ENCODE measurements at regions not wholly inside any gene's neighbourhood (a gene's known extent, or its start where the extent isn't known, plus 50 kb on each side); places are given as distances from the start of the nearest gene placed in this dataset.

DNA sequence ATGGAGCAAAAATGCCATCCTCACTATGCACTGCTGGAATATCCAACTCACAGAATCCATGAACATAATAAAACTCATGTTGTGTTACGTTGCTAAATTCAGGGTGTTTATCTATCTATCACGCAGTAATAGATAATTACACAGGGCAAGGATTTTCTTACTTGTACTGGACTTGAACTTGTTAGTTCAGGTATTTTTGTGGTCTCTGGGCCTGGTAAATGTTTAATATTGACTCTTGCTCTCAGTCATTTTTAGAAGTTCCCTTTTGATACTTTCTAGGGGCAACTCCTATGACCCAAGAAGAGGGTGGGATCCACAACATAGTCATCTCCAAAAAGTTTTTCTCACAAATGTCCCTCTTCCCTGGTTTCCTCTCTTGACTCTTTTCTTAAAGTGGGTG is 522.4 kb upstream of the IGFBP7 start (continued):
- TF ChIP-seq CSDC2 (CRISPR knock-in tag; IDR thresholded peaks at IDR 0.05) (no peak), ZFP3 (CRISPR knock-in tag; IDR thresholded peaks at IDR 0.05) (no peak), BACH2 (CRISPR knock-in tag; IDR thresholded peaks at IDR 0.05; ENCODE audit: borderline replicate concordance) (no peak), ZC3H10 (CRISPR knock-in tag; IDR thresholded peaks at IDR 0.05) (no peak)

DNA sequence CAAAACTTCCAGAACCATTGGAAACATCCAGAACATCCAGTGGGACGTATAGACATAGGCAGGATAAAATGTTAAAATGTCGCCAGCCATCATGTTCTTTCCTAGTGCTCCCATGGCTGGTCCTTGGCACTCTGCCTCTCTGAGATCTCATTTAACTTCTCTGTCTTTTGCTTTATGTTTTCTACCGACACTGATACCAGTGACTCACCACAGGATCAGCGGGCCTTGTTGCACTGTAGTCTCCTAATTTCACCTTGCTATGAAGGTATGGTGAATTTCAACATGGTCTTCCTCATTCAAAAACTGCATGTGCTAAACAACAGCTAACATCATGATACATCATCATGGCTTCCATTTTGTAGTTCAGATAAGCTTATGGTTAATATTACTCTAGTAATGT is 521.0 kb upstream of the IGFBP7 start:
- no peak for ATAC-seq
- TF ChIP-seq ZNF8 (CRISPR knock-in tag; IDR thresholded peaks at IDR 0.05) (no peak), ZNF565 (CRISPR knock-in tag; conservative IDR thresholded peaks at IDR 0.05; ENCODE audit: low read depth) (no peak)
- TF ChIP-seq, protein P1, sequence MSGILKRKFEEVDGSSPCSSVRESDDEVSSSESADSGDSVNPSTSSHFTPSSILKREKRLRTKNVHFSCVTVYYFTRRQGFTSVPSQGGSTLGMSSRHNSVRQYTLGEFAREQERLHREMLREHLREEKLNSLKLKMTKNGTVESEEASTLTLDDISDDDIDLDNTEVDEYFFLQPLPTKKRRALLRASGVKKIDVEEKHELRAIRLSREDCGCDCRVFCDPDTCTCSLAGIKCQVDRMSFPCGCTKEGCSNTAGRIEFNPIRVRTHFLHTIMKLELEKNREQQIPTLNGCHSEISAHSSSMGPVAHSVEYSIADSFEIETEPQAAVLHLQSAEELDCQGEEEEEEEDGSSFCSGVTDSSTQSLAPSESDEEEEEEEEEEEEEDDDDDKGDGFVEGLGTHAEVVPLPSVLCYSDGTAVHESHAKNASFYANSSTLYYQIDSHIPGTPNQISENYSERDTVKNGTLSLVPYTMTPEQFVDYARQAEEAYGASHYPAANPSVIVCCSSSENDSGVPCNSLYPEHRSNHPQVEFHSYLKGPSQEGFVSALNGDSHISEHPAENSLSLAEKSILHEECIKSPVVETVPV (CRISPR knock-in tag; IDR thresholded peaks at IDR 0.05): no peak

DNA sequence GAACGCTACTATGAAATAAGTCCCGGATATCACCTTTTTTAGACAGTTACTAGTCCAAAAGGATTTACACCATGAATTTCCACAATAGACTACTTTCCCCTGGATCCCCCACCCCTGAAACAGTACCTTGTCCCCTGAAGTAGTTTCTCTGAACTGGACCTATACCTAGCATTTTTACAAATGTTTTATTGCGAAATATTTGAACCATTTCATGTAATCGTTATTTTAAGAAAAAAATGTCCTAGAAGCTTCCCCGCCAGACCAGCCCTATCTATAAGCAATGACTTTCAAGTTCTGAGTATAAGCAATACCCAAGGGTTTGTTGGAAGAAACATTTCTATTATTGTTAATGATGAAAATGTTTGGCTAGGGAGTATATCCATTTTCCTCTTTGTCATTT is 517.8 kb upstream of the IGFBP7 start:
- TF ChIP-seq, protein P2, sequence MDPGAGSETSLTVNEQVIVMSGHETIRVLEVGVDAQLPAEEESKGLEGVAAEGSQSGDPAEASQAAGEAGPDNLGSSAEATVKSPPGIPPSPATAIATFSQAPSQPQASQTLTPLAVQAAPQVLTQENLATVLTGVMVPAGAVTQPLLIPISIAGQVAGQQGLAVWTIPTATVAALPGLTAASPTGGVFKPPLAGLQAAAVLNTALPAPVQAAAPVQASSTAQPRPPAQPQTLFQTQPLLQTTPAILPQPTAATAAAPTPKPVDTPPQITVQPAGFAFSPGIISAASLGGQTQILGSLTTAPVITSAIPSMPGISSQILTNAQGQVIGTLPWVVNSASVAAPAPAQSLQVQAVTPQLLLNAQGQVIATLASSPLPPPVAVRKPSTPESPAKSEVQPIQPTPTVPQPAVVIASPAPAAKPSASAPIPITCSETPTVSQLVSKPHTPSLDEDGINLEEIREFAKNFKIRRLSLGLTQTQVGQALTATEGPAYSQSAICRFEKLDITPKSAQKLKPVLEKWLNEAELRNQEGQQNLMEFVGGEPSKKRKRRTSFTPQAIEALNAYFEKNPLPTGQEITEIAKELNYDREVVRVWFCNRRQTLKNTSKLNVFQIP (CRISPR knock-in tag; IDR thresholded peaks at IDR 0.05; ENCODE audit: borderline replicate concordance, low read depth): no peak
- TF ChIP-seq TOX (CRISPR knock-in tag; IDR thresholded peaks at IDR 0.05; ENCODE audit: borderline replicate concordance): no peak
- TF ChIP-seq ESRRG (CRISPR knock-in tag; IDR thresholded peaks at IDR 0.05): no peak
- TF ChIP-seq ISL1 (CRISPR knock-in tag; IDR thresholded peaks at IDR 0.05): no peak
- TF ChIP-seq BACH2 (CRISPR knock-in tag; IDR thresholded peaks at IDR 0.05; ENCODE audit: borderline replicate concordance): no peak
- TF ChIP-seq, protein P3, sequence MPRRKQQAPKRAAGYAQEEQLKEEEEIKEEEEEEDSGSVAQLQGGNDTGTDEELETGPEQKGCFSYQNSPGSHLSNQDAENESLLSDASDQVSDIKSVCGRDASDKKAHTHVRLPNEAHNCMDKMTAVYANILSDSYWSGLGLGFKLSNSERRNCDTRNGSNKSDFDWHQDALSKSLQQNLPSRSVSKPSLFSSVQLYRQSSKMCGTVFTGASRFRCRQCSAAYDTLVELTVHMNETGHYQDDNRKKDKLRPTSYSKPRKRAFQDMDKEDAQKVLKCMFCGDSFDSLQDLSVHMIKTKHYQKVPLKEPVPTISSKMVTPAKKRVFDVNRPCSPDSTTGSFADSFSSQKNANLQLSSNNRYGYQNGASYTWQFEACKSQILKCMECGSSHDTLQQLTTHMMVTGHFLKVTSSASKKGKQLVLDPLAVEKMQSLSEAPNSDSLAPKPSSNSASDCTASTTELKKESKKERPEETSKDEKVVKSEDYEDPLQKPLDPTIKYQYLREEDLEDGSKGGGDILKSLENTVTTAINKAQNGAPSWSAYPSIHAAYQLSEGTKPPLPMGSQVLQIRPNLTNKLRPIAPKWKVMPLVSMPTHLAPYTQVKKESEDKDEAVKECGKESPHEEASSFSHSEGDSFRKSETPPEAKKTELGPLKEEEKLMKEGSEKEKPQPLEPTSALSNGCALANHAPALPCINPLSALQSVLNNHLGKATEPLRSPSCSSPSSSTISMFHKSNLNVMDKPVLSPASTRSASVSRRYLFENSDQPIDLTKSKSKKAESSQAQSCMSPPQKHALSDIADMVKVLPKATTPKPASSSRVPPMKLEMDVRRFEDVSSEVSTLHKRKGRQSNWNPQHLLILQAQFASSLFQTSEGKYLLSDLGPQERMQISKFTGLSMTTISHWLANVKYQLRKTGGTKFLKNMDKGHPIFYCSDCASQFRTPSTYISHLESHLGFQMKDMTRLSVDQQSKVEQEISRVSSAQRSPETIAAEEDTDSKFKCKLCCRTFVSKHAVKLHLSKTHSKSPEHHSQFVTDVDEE (CRISPR knock-in tag; IDR thresholded peaks at IDR 0.05): no peak
- TF ChIP-seq TCF4 (CRISPR knock-in tag; IDR thresholded peaks at IDR 0.05; ENCODE audit: borderline replicate concordance): no peak
- TF ChIP-seq, protein P1 (CRISPR knock-in tag; IDR thresholded peaks at IDR 0.05): no peak
- TF ChIP-seq ZNF565 (CRISPR knock-in tag; conservative IDR thresholded peaks at IDR 0.05; ENCODE audit: low read depth): no peak
- TF ChIP-seq GLIS3 (CRISPR knock-in tag; IDR thresholded peaks at IDR 0.05): no peak
- TF ChIP-seq, protein P4, sequence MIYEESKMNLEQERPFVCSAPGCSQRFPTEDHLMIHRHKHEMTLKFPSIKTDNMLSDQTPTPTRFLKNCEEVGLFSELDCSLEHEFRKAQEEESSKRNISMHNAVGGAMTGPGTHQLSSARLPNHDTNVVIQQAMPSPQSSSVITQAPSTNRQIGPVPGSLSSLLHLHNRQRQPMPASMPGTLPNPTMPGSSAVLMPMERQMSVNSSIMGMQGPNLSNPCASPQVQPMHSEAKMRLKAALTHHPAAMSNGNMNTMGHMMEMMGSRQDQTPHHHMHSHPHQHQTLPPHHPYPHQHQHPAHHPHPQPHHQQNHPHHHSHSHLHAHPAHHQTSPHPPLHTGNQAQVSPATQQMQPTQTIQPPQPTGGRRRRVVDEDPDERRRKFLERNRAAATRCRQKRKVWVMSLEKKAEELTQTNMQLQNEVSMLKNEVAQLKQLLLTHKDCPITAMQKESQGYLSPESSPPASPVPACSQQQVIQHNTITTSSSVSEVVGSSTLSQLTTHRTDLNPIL (CRISPR knock-in tag; IDR thresholded peaks at IDR 0.05; ENCODE audit: low read depth): no peak
- TF ChIP-seq, protein P5, sequence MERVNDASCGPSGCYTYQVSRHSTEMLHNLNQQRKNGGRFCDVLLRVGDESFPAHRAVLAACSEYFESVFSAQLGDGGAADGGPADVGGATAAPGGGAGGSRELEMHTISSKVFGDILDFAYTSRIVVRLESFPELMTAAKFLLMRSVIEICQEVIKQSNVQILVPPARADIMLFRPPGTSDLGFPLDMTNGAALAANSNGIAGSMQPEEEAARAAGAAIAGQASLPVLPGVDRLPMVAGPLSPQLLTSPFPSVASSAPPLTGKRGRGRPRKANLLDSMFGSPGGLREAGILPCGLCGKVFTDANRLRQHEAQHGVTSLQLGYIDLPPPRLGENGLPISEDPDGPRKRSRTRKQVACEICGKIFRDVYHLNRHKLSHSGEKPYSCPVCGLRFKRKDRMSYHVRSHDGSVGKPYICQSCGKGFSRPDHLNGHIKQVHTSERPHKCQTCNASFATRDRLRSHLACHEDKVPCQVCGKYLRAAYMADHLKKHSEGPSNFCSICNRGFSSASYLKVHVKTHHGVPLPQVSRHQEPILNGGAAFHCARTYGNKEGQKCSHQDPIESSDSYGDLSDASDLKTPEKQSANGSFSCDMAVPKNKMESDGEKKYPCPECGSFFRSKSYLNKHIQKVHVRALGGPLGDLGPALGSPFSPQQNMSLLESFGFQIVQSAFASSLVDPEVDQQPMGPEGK (CRISPR knock-in tag; IDR thresholded peaks at IDR 0.05; ENCODE audit: borderline replicate concordance): no peak
- no peak for TF ChIP-seq ZNF8 (CRISPR knock-in tag; IDR thresholded peaks at IDR 0.05)
- TF ChIP-seq ZC3H10 (CRISPR knock-in tag; IDR thresholded peaks at IDR 0.05): no peak
- TF ChIP-seq ZFP3 (CRISPR knock-in tag; IDR thresholded peaks at IDR 0.05): no peak
- no peak for ATAC-seq

All from SK-N-SH treated with all-trans-retinoic acid at 6 μM for 48 hours (cell line).